HepG2 (cell line): ENCODE measurements at regions not wholly inside any gene's neighbourhood (a gene's known extent, or its start where the extent isn't known, plus 50 kb on each side); places are given as distances from the start of the nearest gene placed in this dataset.

ENCODE experiments used
- ATAC-seq: fragments of 200-7000 bp; cut with Tn5 transposase; 3 replicates; pipeline ENCODE4 v1.9.1; 2020; ENCODE audit warnings: mild to moderate bottlenecking, moderate library complexity
- BruUV-seq: library from RNA; stranded (reverse); fragments of 400-500 nt; replicated peaks from 2 replicates; lab custom pipeline; 2021; lab: Mats Ljungman, UMichigan
- CTCF ChIA-PET: fragments of 300-600 bp; formaldehyde crosslinking; extraction: SDS; loops from one replicate; lab custom pipeline; 2021; ENCODE audit warnings: low total read pairs, inconsistent platforms, low intra/inter-chr PET ratio; lab: Yijun Ruan, JAX
- POLR2A ChIA-PET: fragments of 350-600 bp; sonication (Branson Sonifier 250); formaldehyde crosslinking; loops from one replicate; lab custom pipeline; 2020; ENCODE audit warnings: antibody characterized with exemption, inconsistent platforms; lab: Yijun Ruan, JAX
- DNase-seq: peaks from one replicate; pipeline ENCODE4 v3.0.0-alpha.2; 2015; ENCODE audit warnings: low spot score
- FAIRE-seq: peaks from 3 replicates; lab custom pipeline; 2011; peaks lifted over from hg19 to GRCh38; lab: Jason Lieb, UNC
- H2AFZ ChIP-seq: one replicate; pipeline ENCODE4 v1.6.1; 2011; ENCODE audit warnings: low read length, inconsistent platforms
- H3K27ac ChIP-seq: fragments of 300-600 bp; 3 replicates; pipeline ENCODE4 v1.8.0; 2011; ENCODE audit warnings: mixed run types, mild to moderate bottlenecking, mixed read lengths, low read length, inconsistent platforms; ENCODE audit not compliant: insufficient read depth; ENCODE audit errors: extremely low read length
- H3K27me3 ChIP-seq, 2 experiments: fragments of 200-600 bp in 1 of 2; 2 replicates in 1 of 2; 3 replicates in 1 of 2; pipeline versions ENCODE4 v1.6.0 to v1.8.0; 2011; ENCODE audit warnings: low read length in 2 of 2, mild to moderate bottlenecking in 2 of 2, moderate library complexity in 2 of 2, inconsistent platforms in 1 of 2; ENCODE audit not compliant: insufficient read depth in 2 of 2, control insufficient read depth in 1 of 2
- H3K36me3 ChIP-seq, 2 experiments: fragments of 200-600 bp in 1 of 2; replicated peaks in 1 of 2; 2 replicates in 1 of 2; 3 replicates in 1 of 2; pipeline versions ENCODE4 v1.5.1 to v1.8.0; 2011; ENCODE audit warnings: low read length in 2 of 2, inconsistent platforms in 1 of 2; ENCODE audit not compliant: insufficient read depth in 2 of 2, control insufficient read depth in 1 of 2
- H3K4me1 ChIP-seq: 2 replicates; pipeline ENCODE4 v1.5.1; 2012; ENCODE audit warnings: low read length, inconsistent platforms; ENCODE audit not compliant: insufficient read depth
- H3K4me2 ChIP-seq: 2 replicates; pipeline ENCODE4 v1.6.0; 2011; ENCODE audit warnings: low read depth, low read length, inconsistent platforms
- H3K4me3 ChIP-seq, 3 experiments: fragments of 200-600 bp in 1 of 3; sonication (generic), shearing (Covaris generic) in 1 of 3; replicated peaks in 1 of 3; 2 replicates each; pipeline ENCODE4 v1.5.1; 2011 to 2016; ENCODE audit warnings: low read length in 3 of 3, inconsistent platforms in 2 of 3, low read depth in 2 of 3, mild to moderate bottlenecking in 2 of 3, control low read depth in 1 of 3, mixed read lengths in 1 of 3; ENCODE audit not compliant: insufficient read depth in 1 of 3
- H3K79me2 ChIP-seq: one replicate; pipeline ENCODE4 v1.6.1; 2011; ENCODE audit warnings: low read length, inconsistent platforms; ENCODE audit not compliant: insufficient read depth
- H3K9ac ChIP-seq: 2 replicates; pipeline ENCODE4 v1.6.0; 2011; ENCODE audit warnings: mild to moderate bottlenecking, low read depth, low read length, inconsistent platforms; ENCODE audit not compliant: insufficient read depth
- H3K9me3 ChIP-seq: 2 replicates; pipeline ENCODE4 v1.5.1; 2012; ENCODE audit warnings: mild to moderate bottlenecking, low read length
- H4K20me1 ChIP-seq: 2 replicates; pipeline ENCODE4 v1.6.0; 2011; ENCODE audit warnings: inconsistent platforms, mild to moderate bottlenecking, low read length, moderate library complexity; ENCODE audit not compliant: insufficient read depth
- MED1 ChIP-seq: sonication (generic); formaldehyde crosslinking; IDR thresholded peaks from 2 replicates; pipeline ENCODE4 v1.4.0; 2020; ENCODE audit warnings: missing genetic modification reagents
- NCOA2 ChIP-seq: sonication (generic); formaldehyde crosslinking; IDR thresholded peaks from 2 replicates; pipeline ENCODE4 v1.8.0; 2022; ENCODE audit warnings: inconsistent platforms
- PHF20 ChIP-seq: sonication (generic); formaldehyde crosslinking; IDR thresholded peaks from 2 replicates; pipeline ENCODE4 v1.5.0; 2020; ENCODE audit warnings: mild to moderate bottlenecking, missing genetic modification reagents
- ZBTB39 ChIP-seq: sonication (generic); formaldehyde crosslinking; IDR thresholded peaks from 2 replicates; pipeline ENCODE4 v1.5.0; 2020; ENCODE audit warnings: missing genetic modification reagents
- WGBS: methylation state at CpG from one replicate; pipeline ENCODE4 v1.1.6; 2017; ENCODE audit warnings: low lambda C conversion rate; 5-methylcytosine and 5-hydroxymethylcytosine counted together
- in situ Hi-C: cut with HindIII; loops from 2 replicates; pipeline ENCODE4 v1.10.0; 2017; ENCODE audit warnings: low pct_unique_long_range_greater_than_20kb; ENCODE audit not compliant: extremely low pct_ligation_motif_present
- intact Hi-C: fragments of 100-400 bp; cut with micrococcal nuclease; formaldehyde crosslinking; loops from one replicate; pipeline ENCODE4 v1.10.0; 2022; ENCODE audit not compliant: unreplicated experiment

DNA sequence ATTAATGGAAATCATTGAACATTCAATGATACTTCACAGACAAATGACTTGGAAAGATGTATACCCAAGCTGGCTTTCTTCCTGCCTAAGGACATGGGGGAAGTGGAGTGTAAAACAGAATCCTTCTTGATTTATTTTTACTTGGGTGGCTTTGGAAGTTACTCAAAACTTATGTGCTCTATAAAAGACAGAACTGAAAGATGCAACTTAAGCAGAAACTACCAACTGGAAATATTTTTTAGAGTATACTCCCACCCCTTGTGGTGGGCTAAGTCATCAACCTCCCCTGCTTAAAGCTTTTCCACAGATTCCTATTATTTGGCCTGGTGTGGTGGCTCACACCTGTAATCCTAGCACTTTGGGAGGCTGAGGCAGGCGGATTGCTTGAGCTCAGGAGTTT is 126.0 kb upstream of the ATP2B1 start (continued):
- TF ChIP-seq MED1 (CRISPR knock-in tag): no peak

DNA sequence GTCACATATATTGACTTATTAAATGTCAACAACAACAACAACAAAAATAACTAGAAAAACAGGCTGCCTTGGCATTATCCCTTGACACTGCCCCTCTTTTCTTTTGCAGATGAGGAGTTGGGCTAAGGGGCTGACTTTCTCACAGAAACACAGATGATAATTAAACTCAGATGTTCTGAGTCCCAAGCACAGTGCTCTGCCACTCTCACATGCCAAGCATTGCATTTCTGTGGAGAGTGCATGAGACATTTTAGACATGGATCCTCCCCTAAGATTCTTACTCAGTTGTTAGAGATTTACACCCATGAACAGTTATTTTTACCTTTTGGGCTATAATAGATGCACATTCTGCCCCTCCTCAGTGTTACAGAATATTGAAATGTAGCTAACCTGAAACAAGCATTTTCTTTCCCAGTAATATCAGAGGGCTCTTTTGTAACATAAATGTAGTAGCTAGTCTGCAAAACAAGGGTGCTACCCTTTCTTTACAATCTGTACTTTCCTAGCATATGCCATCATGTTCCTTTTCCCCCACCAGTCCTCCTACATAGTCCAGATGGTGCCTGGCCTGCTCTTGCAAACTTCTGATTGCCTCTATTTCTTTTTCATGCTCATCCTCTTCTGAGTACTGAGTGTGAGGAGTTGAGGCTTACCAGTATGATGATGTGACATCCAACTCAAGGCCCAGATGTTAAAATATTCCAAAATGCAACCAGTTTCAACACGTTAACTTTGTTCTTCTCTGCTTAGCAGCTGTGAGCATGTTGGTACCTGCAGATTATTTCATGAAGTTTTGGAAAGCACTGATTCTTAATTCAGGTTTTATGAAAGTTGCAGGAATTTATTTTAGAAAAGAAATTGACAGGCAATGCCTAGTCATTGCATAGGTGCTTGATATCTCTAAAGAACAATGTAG is 125.0 kb upstream of the ATP2B1 start:
- Histone ChIP-seq H3K79me2 (no peaks in the 10 kb centered on the region), H4K20me1 (no peaks in the 10 kb centered on the region), H3K9me3 (no peaks in the 10 kb centered on the region), H3K36me3 (no peaks in the 10 kb centered on the region), H3K4me3 (no peak overlapping the region), H3K4me1 (no peaks in the 10 kb centered on the region), H3K27ac (no peak overlapping the region), H3K27me3 (no peaks in the 10 kb centered on the region), H2AFZ (no peak overlapping the region), H3K4me2 (no peak overlapping the region), H3K9ac (no peak overlapping the region)
- in situ Hi-C loops (no loop called here), intact Hi-C loops (no loop called here)
- CTCF ChIA-PET: no interaction called here
- BruUV-seq: no TSS peak
- ATAC-seq: no peak
- FAIRE-seq: no peak
- 0% methylated on average over 1 of the region's 1 CpG for WGBS
- POLR2A ChIA-PET: no interaction called here
- no peak for DNase-seq
- TF ChIP-seq NCOA2 (CRISPR knock-in tag): no peak
- TF ChIP-seq ZBTB39 (CRISPR knock-in tag): no peak
- TF ChIP-seq PHF20 (CRISPR knock-in tag): no peak
- TF ChIP-seq, all 625 proteins: peak for 0
